ENCODE measurements at regions not wholly inside any gene's neighbourhood (a gene's known extent, or its start where the extent isn't known, plus 50 kb on each side); places are given as distances from the start of the nearest gene placed in this dataset.
A peak's percentile ranks its signal among the peaks of the same experiment; 100 is the strongest.

GRCh38 chr12:127675936-127676335 lies 591.0 kb upstream of the TMEM132C start:
- Histone ChIP-seq H2AFZ (ENCODE audit: low read length) (no peak overlapping the region), H3K79me2 (ENCODE audit: insufficient read depth, low read length) (no peaks in the 10 kb centered on the region), H3K4me3 (ENCODE audit: low read depth, low read length, poor library complexity, severe bottlenecking) (no peak overlapping the region), H3F3A (ENCODE audit: insufficient read depth, low read length) (no peaks in the 10 kb centered on the region), H3K9me2 (ENCODE audit: low read depth, low read length) (no peaks in the 10 kb centered on the region), H4K20me1 (ENCODE audit: insufficient read depth, low read length) (no peaks in the 10 kb centered on the region), H3K9me3 (ENCODE audit: low read length) (no peaks in the 10 kb centered on the region), H3K36me3 (ENCODE audit: insufficient read depth, low read length) (no peaks in the 10 kb centered on the region), H3K4me2 (ENCODE audit: low read length) (no peak overlapping the region), H3K27me3 (ENCODE audit: insufficient read depth, low read length) (no peaks in the 10 kb centered on the region), H3K4me1 (ENCODE audit: insufficient read depth, low read length, severe bottlenecking) (no peaks in the 10 kb centered on the region), H3K27ac (ENCODE audit: low read depth, low read length, poor library complexity, severe bottlenecking) (no peak overlapping the region), H3K9ac (ENCODE audit: low read length) (no peak overlapping the region)
- no peak for TF ChIP-seq CTCF (IDR thresholded peaks at IDR 0.05; ENCODE audit: low read length)
- no peak for TF ChIP-seq EZH2 (IDR thresholded peaks at IDR 0.05; ENCODE audit: borderline replicate concordance, low read length)

GRCh38 chr12:127677537-127678131 lies 589.3 kb upstream of the TMEM132C start:
- Histone ChIP-seq H3F3A (ENCODE audit: insufficient read depth, low read length) (no peaks in the 10 kb centered on the region), H3K4me3 (ENCODE audit: low read depth, low read length, poor library complexity, severe bottlenecking) (no peak overlapping the region), H3K4me1 (ENCODE audit: insufficient read depth, low read length, severe bottlenecking) (no peaks in the 10 kb centered on the region), H3K27ac (ENCODE audit: low read depth, low read length, poor library complexity, severe bottlenecking) (no peak overlapping the region), H4K20me1 (ENCODE audit: insufficient read depth, low read length) (no peaks in the 10 kb centered on the region), H3K9me2 (ENCODE audit: low read depth, low read length) (no peaks in the 10 kb centered on the region), H3K27me3 (ENCODE audit: insufficient read depth, low read length) (no peaks in the 10 kb centered on the region), H3K36me3 (ENCODE audit: insufficient read depth, low read length) (no peaks in the 10 kb centered on the region), H3K79me2 (ENCODE audit: insufficient read depth, low read length) (no peaks in the 10 kb centered on the region), H3K9ac (ENCODE audit: low read length) (no peak overlapping the region), H3K9me3 (ENCODE audit: low read length) (no peaks in the 10 kb centered on the region), H2AFZ (ENCODE audit: low read length) (no peak overlapping the region), H3K4me2 (ENCODE audit: low read length) (no peak overlapping the region)
- TF ChIP-seq EZH2 (IDR thresholded peaks at IDR 0.05; ENCODE audit: borderline replicate concordance, low read length) (no peak), CTCF (IDR thresholded peaks at IDR 0.05; ENCODE audit: low read length) (peak; percentile 75)

GRCh38 chr12:127678945-127679344 lies 588.0 kb upstream of the TMEM132C start:
- Histone ChIP-seq H3K36me3 (ENCODE audit: insufficient read depth, low read length) (no peaks in the 10 kb centered on the region), H3K79me2 (ENCODE audit: insufficient read depth, low read length) (no peaks in the 10 kb centered on the region), H3K27me3 (ENCODE audit: insufficient read depth, low read length) (no peaks in the 10 kb centered on the region), H3K4me3 (ENCODE audit: low read depth, low read length, poor library complexity, severe bottlenecking) (no peak overlapping the region), H4K20me1 (ENCODE audit: insufficient read depth, low read length) (no peaks in the 10 kb centered on the region), H3K27ac (ENCODE audit: low read depth, low read length, poor library complexity, severe bottlenecking) (no peak overlapping the region), H3K4me2 (ENCODE audit: low read length) (no peak overlapping the region), H3K9ac (ENCODE audit: low read length) (no peak overlapping the region), H3K4me1 (ENCODE audit: insufficient read depth, low read length, severe bottlenecking) (no peaks in the 10 kb centered on the region), H2AFZ (ENCODE audit: low read length) (no peak overlapping the region), H3K9me2 (ENCODE audit: low read depth, low read length) (no peaks in the 10 kb centered on the region), H3K9me3 (ENCODE audit: low read length) (no peaks in the 10 kb centered on the region), H3F3A (ENCODE audit: insufficient read depth, low read length) (no peaks in the 10 kb centered on the region)
- TF ChIP-seq CTCF (IDR thresholded peaks at IDR 0.05; ENCODE audit: low read length) (no peak), EZH2 (IDR thresholded peaks at IDR 0.05; ENCODE audit: borderline replicate concordance, low read length) (no peak)
